ENCODE measurements at regions not wholly inside any gene's neighbourhood (a gene's known extent, or its start where the extent isn't known, plus 50 kb on each side); places are given as distances from the start of the nearest gene placed in this dataset.

GRCh38 chr17:33892717-33893591, 362.1 kb upstream of the CCL2 start:
- H2AFZ ChIP-seq (ENCODE audit: low read length): no peak overlapping the region
- H3K9ac ChIP-seq (ENCODE audit: insufficient read depth, low read depth, low read length): no peak overlapping the region
- no peak for ATAC-seq
- H3K4me3 ChIP-seq (replicated peaks in 1 of 3; ENCODE audit: insufficient read depth in 1 of 3, low read depth in 2 of 3, low read length in 3 of 3): no peak overlapping the region
- BruUV-seq (replicated peaks): no TSS peak
- H3K79me2 ChIP-seq (ENCODE audit: insufficient read depth, low read length): no peaks in the 10 kb centered on the region
- 0% methylated on average over 6 of the region's 6 CpGs for WGBS (ENCODE audit: low lambda C conversion rate)
- H3K9me3 ChIP-seq (ENCODE audit: low read length): no peaks in the 10 kb centered on the region
- no peaks in the 10 kb centered on the region for H4K20me1 ChIP-seq (ENCODE audit: insufficient read depth, low read length)
- TF ChIP-seq ZNF329 (CRISPR knock-in tag; IDR thresholded peaks at IDR 0.05; ENCODE audit: low read depth) (no peak), TSC22D2 (CRISPR knock-in tag; IDR thresholded peaks at IDR 0.05; ENCODE audit: borderline replicate concordance) (no peak), NFATC3 (CRISPR knock-in tag; IDR thresholded peaks at IDR 0.05) (no peak), RERE (CRISPR knock-in tag; IDR thresholded peaks at IDR 0.05; ENCODE audit: low read depth) (no peak), KLF12 (CRISPR knock-in tag; IDR thresholded peaks at IDR 0.05; ENCODE audit: borderline replicate concordance) (no peak), ZNF512B (CRISPR knock-in tag; IDR thresholded peaks at IDR 0.05; ENCODE audit: borderline replicate concordance) (no peak), FOXP1 (IDR thresholded peaks at IDR 0.05) (no peak), FOXP1 (CRISPR knock-in tag; IDR thresholded peaks at IDR 0.05) (no peak), ZNF414 (CRISPR knock-in tag; IDR thresholded peaks at IDR 0.05) (no peak), ZNF580 (CRISPR knock-in tag; IDR thresholded peaks at IDR 0.05; ENCODE audit: borderline replicate concordance, low read depth) (no peak), SMARCE1 (IDR thresholded peaks at IDR 0.05; ENCODE audit: borderline replicate concordance) (no peak), SIX1 (CRISPR knock-in tag; IDR thresholded peaks at IDR 0.05; ENCODE audit: borderline replicate concordance) (no peak), ARID2 (CRISPR knock-in tag; IDR thresholded peaks at IDR 0.05; ENCODE audit: borderline replicate concordance) (no peak), ZNF138 (CRISPR knock-in tag; IDR thresholded peaks at IDR 0.05; ENCODE audit: low read depth) (no peak)
- no peak for FAIRE-seq
- DNase-seq (ENCODE audit: low spot score): no peak
- H3K27ac ChIP-seq (ENCODE audit: extremely low read length, insufficient read depth, low read length): no peak overlapping the region
- intact Hi-C loops (cut with micrococcal nuclease; ENCODE audit: unreplicated experiment): no loop called here
- H3K4me2 ChIP-seq (ENCODE audit: low read depth, low read length): no peak overlapping the region
- in situ Hi-C loops (cut with HindIII; ENCODE audit: extremely low pct_ligation_motif_present, low pct_unique_long_range_greater_than_20kb): no loop called here
- H3K36me3 ChIP-seq (replicated peaks in 1 of 2; ENCODE audit: control insufficient read depth in 1 of 2, insufficient read depth in 2 of 2, low read length in 2 of 2): no peaks in the 10 kb centered on the region
- ChIA-PET POLR2A (no interaction called here), CTCF (ENCODE audit: low intra/inter-chr PET ratio, low total read pairs) (no interaction called here)
- no peaks in the 10 kb centered on the region for H3K4me1 ChIP-seq (ENCODE audit: insufficient read depth, low read length)
- no peaks in the 10 kb centered on the region for H3K27me3 ChIP-seq (ENCODE audit: control insufficient read depth in 1 of 2, insufficient read depth in 2 of 2, low read length in 2 of 2)

Measured in HepG2 (cell line).